ENCODE measurements at regions not wholly inside any gene's neighbourhood (a gene's known extent, or its start where the extent isn't known, plus 50 kb on each side); places are given as distances from the start of the nearest gene placed in this dataset.

DNA sequence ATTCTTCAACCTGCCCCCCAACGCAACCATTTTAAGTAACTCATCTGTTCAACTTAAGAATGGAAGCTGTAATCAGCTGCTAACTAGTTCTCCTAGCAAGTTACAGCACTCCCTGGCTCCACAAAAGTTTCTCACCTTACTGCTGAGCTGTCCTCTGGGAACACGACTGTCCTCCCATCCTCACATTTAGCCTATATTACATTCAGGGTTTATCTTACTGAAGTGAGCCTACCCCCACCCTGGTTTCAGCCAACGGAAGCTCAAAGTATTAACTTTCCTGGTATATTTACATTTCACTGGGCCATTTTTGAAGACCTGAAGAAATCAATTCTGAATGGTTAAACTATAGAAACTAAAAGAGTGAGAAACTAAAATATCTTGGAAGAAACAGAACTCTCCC lies 64.9 kb upstream of the TANK start:
- Histone ChIP-seq H3K4me1 (no peaks in the 10 kb centered on the region), H3K27me3 (no peaks in the 10 kb centered on the region), H3K4me3 (no peak overlapping the region), H3K27ac (no peak overlapping the region), H3K9me3 (no peaks in the 10 kb centered on the region), H3K36me3 (no peaks in the 10 kb centered on the region)
- TF ChIP-seq, protein P1, sequence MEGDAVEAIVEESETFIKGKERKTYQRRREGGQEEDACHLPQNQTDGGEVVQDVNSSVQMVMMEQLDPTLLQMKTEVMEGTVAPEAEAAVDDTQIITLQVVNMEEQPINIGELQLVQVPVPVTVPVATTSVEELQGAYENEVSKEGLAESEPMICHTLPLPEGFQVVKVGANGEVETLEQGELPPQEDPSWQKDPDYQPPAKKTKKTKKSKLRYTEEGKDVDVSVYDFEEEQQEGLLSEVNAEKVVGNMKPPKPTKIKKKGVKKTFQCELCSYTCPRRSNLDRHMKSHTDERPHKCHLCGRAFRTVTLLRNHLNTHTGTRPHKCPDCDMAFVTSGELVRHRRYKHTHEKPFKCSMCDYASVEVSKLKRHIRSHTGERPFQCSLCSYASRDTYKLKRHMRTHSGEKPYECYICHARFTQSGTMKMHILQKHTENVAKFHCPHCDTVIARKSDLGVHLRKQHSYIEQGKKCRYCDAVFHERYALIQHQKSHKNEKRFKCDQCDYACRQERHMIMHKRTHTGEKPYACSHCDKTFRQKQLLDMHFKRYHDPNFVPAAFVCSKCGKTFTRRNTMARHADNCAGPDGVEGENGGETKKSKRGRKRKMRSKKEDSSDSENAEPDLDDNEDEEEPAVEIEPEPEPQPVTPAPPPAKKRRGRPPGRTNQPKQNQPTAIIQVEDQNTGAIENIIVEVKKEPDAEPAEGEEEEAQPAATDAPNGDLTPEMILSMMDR (IDR thresholded peaks at IDR 0.05), result no peak
- no peak for TF ChIP-seq POLR2A (IDR thresholded peaks at IDR 0.05)
- no peak for DNase-seq

GRCh38 chr2:161096336-161096735 lies 63.9 kb upstream of the TANK start:
- Histone ChIP-seq H3K4me3 (no peak overlapping the region), H3K36me3 (no peaks in the 10 kb centered on the region), H3K27ac (no peak overlapping the region), H3K4me1 (no peaks in the 10 kb centered on the region), H3K27me3 (no peaks in the 10 kb centered on the region), H3K9me3 (no peaks in the 10 kb centered on the region)
- no peak for TF ChIP-seq POLR2A (IDR thresholded peaks at IDR 0.05)
- TF ChIP-seq, protein P1 (IDR thresholded peaks at IDR 0.05), result no peak
- no peak for DNase-seq

DNA sequence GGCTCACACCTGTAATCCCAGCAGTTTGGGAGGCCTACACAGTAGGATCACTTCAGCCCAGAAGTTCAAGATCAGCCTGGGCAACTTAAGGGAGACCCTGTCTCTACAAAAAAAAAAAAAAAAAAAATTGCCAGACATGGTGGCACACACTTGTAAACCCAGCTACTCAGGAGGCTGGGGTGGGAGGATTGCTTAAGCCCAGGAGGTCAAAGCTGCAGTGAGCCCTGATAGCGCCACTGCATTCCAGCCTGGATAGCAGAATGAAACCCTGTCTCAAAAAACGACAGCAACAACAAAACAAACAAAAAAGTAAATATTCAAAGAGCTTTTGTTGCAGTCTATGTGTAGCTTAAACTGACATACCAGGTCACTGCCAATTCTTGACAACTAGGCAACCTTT lies 63.1 kb upstream of the TANK start:
- Histone ChIP-seq H3K27me3 (no peaks in the 10 kb centered on the region), H3K36me3 (no peaks in the 10 kb centered on the region), H3K27ac (no peak overlapping the region), H3K4me1 (no peaks in the 10 kb centered on the region), H3K4me3 (no peak overlapping the region), H3K9me3 (no peaks in the 10 kb centered on the region)
- no peak for TF ChIP-seq POLR2A (IDR thresholded peaks at IDR 0.05)
- TF ChIP-seq, protein P1 (IDR thresholded peaks at IDR 0.05), result no peak
- DNase-seq, result no peak

GRCh38 chr2:161100211-161100895 lies 59.9 kb upstream of the TANK start:
- H3K27ac ChIP-seq, result no peak overlapping the region
- no peaks in the 10 kb centered on the region for H3K9me3 ChIP-seq
- no peaks in the 10 kb centered on the region for H3K4me1 ChIP-seq
- no peaks in the 10 kb centered on the region for H3K27me3 ChIP-seq
- H3K36me3 ChIP-seq, result no peaks in the 10 kb centered on the region
- TF ChIP-seq, protein P1 (IDR thresholded peaks at IDR 0.05), result no peak
- TF ChIP-seq POLR2A (IDR thresholded peaks at IDR 0.05), result no peak
- no peak for DNase-seq
- no peak overlapping the region for H3K4me3 ChIP-seq

GRCh38 chr2:161101406-161101805 lies 58.8 kb upstream of the TANK start:
- H3K4me1 ChIP-seq, result no peaks in the 10 kb centered on the region
- H3K27me3 ChIP-seq, result no peaks in the 10 kb centered on the region
- no peak for DNase-seq
- no peak for TF ChIP-seq POLR2A (IDR thresholded peaks at IDR 0.05)
- TF ChIP-seq, protein P1 (IDR thresholded peaks at IDR 0.05), result no peak
- H3K4me3 ChIP-seq, result no peak overlapping the region
- no peaks in the 10 kb centered on the region for H3K36me3 ChIP-seq
- H3K9me3 ChIP-seq, result no peaks in the 10 kb centered on the region
- no peak overlapping the region for H3K27ac ChIP-seq

All from Peyer's patch (tissue), 4 donors.